GM23338 (cell line): ENCODE measurements at regions not wholly inside any gene's neighbourhood (a gene's known extent, or its start where the extent isn't known, plus 50 kb on each side); places are given as distances from the start of the nearest gene placed in this dataset.

Experiments
- ATAC-seq: fragments of 200-7000 bp; cut with Tn5 transposase; 3 replicates; pipeline ENCODE4 v1.9.1; 2020
- DNase-seq: peaks from one replicate; pipeline ENCODE4 v3.0.0-alpha.2; 2015; ENCODE audit warnings: low spot score
- H2AFZ ChIP-seq: fragments of 200-600 bp; sonication (generic); 2 replicates; pipeline ENCODE4 v1.8.0; 2016; ENCODE audit warnings: antibody characterized with exemption, mild to moderate bottlenecking, moderate library complexity
- H3F3A ChIP-seq: fragments of 200-600 bp; sonication (generic); replicated peaks from 2 replicates; pipeline ENCODE4 v1.8.0; 2017; ENCODE audit warnings: antibody characterized with exemption, mixed run types, low read depth
- H3K27ac ChIP-seq: fragments of 200-600 bp; sonication (generic); 2 replicates; pipeline ENCODE4 v1.6.1; 2016; ENCODE audit warnings: low read depth
- H3K27me3 ChIP-seq: fragments of 200-600 bp; sonication (generic); 2 replicates; pipeline ENCODE4 v1.8.0; 2016; ENCODE audit warnings: mild to moderate bottlenecking, mixed run types, moderate library complexity; ENCODE audit not compliant: insufficient read depth
- H3K36me3 ChIP-seq: fragments of 200-600 bp; sonication (generic); 2 replicates; pipeline ENCODE4 v1.8.0; 2016; ENCODE audit warnings: mild to moderate bottlenecking; ENCODE audit not compliant: insufficient read depth
- H3K4me1 ChIP-seq: fragments of 200-600 bp; sonication (generic); 2 replicates; pipeline ENCODE4 v1.8.0; 2016; ENCODE audit warnings: mild to moderate bottlenecking, moderate library complexity; ENCODE audit not compliant: insufficient read depth
- H3K4me2 ChIP-seq: fragments of 200-600 bp; sonication (generic); 2 replicates; pipeline ENCODE4 v1.7.1; 2017; ENCODE audit warnings: mixed run types
- H3K4me3 ChIP-seq: fragments of 200-600 bp; sonication (generic); 2 replicates; pipeline ENCODE4 v1.6.1; 2016; ENCODE audit warnings: mixed run types
- H3K79me2 ChIP-seq: fragments of 200-600 bp; sonication (generic); replicated peaks from 2 replicates; pipeline ENCODE4 v1.8.0; 2017; ENCODE audit warnings: mild to moderate bottlenecking; ENCODE audit not compliant: insufficient read depth
- H3K9me2 ChIP-seq: fragments of 200-600 bp; sonication (generic); 2 replicates; pipeline ENCODE4 v1.8.0; 2017; ENCODE audit not compliant: insufficient read depth
- H4K20me1 ChIP-seq: fragments of 200-600 bp; sonication (generic); replicated peaks from 2 replicates; pipeline ENCODE4 v1.8.0; 2017; ENCODE audit warnings: mild to moderate bottlenecking; ENCODE audit not compliant: insufficient read depth
- H3K27ac Mint-ChIP-seq: 2 replicates; pipeline ENCODE4 v1.8.0; 2020; ENCODE audit warnings: inconsistent platforms, mild to moderate bottlenecking, moderate library complexity, mixed read lengths
- H3K27me3 Mint-ChIP-seq: 3 replicates; pipeline ENCODE4 v1.8.0; 2022; ENCODE audit warnings: low read depth, mild to moderate bottlenecking, moderate library complexity, mixed read lengths, inconsistent platforms; ENCODE audit not compliant: insufficient read depth, poor library complexity
- H3K36me3 Mint-ChIP-seq: 3 replicates; pipeline ENCODE4 v1.8.0; 2021; ENCODE audit warnings: low read depth, mild to moderate bottlenecking, inconsistent platforms, moderate library complexity, mixed read lengths
- H3K4me1 Mint-ChIP-seq: 3 replicates; pipeline ENCODE4 v1.8.0; 2020; ENCODE audit warnings: mild to moderate bottlenecking, inconsistent platforms, mixed read lengths
- H3K4me3 Mint-ChIP-seq: 3 replicates; pipeline ENCODE4 v1.8.0; 2021; ENCODE audit warnings: moderate library complexity, mild to moderate bottlenecking, inconsistent platforms, mixed read lengths
- H3K9me3 Mint-ChIP-seq: 3 replicates; pipeline ENCODE4 v1.8.0; 2020; ENCODE audit warnings: moderate library complexity, mild to moderate bottlenecking, inconsistent platforms, mixed read lengths
- CREB1 ChIP-seq: fragments of 250-450 bp; sonication (Bioruptor Pico); IDR thresholded peaks from 2 replicates; pipeline ENCODE4 v1.5.0; 2020; ENCODE audit warnings: low read depth, mild to moderate bottlenecking, moderate library complexity
- CTCF ChIP-seq, 2 experiments: fragments of 200-600 bp in 1 of 2; sonication (generic) in 1 of 2; conservative IDR thresholded peaks; 2 replicates each; pipeline versions ENCODE4 v1.5.1 to v1.6.1; 2016 to 2017; ENCODE audit warnings: antibody characterized with exemption in 2 of 2, low read depth in 2 of 2, mild to moderate bottlenecking in 2 of 2, moderate library complexity in 1 of 2
- ETS1 ChIP-seq: IDR thresholded peaks from 2 replicates; pipeline ENCODE4 v1.6.1; 2016; ENCODE audit warnings: antibody characterized with exemption
- EZH2 ChIP-seq: fragments of 200-600 bp; sonication (generic); IDR thresholded peaks from one replicate; pipeline ENCODE4 v1.8.0; 2017; ENCODE audit warnings: antibody characterized with exemption, mild to moderate bottlenecking, low read depth; ENCODE audit not compliant: unreplicated experiment
- EZH2phosphoT487 ChIP-seq: fragments of 200-600 bp; sonication (generic); IDR thresholded peaks from one replicate; pipeline ENCODE4 v1.8.1; 2018; ENCODE audit warnings: antibody characterized with exemption; ENCODE audit not compliant: unreplicated experiment
- REST ChIP-seq: IDR thresholded peaks from one replicate; pipeline ENCODE4 v1.6.1; 2018; ENCODE audit warnings: antibody characterized with exemption; ENCODE audit not compliant: unreplicated experiment
- STAT1 ChIP-seq: IDR thresholded peaks from one replicate; pipeline ENCODE4 v1.6.1; 2016; ENCODE audit warnings: antibody characterized with exemption; ENCODE audit not compliant: unreplicated experiment
- ZNF114 ChIP-seq: fragments of 250-450 bp; sonication (Bioruptor Pico); IDR thresholded peaks from 2 replicates; pipeline ENCODE4 v1.5.0; 2020; ENCODE audit warnings: mild to moderate bottlenecking, moderate library complexity
- ZNF331 ChIP-seq: fragments of 250-450 bp; sonication (Bioruptor Pico); IDR thresholded peaks from 2 replicates; pipeline ENCODE4 v1.5.0; 2020; ENCODE audit warnings: low read depth, mild to moderate bottlenecking, moderate library complexity
- TF ChIP-seq, protein P1 (sequence below): fragments of 250-450 bp; sonication (Bioruptor Pico); IDR thresholded peaks from 2 replicates; pipeline ENCODE4 v1.5.0; 2020; ENCODE audit warnings: mild to moderate bottlenecking, moderate library complexity

DNA sequence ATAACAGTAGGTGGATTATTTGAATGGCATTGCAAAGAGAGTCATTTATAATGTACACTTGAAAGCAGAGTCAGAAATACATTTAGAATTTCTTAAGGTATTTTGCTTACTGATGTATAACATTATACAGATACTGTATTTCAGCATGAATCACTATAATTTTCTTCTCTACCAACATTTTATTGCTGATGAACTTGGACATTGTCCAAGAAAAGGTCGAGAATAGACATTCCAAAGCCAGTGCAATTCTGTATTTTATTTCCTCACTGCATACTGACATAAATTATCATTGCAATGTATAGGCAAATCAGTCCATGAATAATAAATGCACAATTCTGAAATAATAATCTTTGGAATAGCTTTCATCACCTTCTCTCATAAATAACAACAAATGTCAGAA, 1420.0 kb upstream of the EYS start (continued):
- TF ChIP-seq, protein P1, sequence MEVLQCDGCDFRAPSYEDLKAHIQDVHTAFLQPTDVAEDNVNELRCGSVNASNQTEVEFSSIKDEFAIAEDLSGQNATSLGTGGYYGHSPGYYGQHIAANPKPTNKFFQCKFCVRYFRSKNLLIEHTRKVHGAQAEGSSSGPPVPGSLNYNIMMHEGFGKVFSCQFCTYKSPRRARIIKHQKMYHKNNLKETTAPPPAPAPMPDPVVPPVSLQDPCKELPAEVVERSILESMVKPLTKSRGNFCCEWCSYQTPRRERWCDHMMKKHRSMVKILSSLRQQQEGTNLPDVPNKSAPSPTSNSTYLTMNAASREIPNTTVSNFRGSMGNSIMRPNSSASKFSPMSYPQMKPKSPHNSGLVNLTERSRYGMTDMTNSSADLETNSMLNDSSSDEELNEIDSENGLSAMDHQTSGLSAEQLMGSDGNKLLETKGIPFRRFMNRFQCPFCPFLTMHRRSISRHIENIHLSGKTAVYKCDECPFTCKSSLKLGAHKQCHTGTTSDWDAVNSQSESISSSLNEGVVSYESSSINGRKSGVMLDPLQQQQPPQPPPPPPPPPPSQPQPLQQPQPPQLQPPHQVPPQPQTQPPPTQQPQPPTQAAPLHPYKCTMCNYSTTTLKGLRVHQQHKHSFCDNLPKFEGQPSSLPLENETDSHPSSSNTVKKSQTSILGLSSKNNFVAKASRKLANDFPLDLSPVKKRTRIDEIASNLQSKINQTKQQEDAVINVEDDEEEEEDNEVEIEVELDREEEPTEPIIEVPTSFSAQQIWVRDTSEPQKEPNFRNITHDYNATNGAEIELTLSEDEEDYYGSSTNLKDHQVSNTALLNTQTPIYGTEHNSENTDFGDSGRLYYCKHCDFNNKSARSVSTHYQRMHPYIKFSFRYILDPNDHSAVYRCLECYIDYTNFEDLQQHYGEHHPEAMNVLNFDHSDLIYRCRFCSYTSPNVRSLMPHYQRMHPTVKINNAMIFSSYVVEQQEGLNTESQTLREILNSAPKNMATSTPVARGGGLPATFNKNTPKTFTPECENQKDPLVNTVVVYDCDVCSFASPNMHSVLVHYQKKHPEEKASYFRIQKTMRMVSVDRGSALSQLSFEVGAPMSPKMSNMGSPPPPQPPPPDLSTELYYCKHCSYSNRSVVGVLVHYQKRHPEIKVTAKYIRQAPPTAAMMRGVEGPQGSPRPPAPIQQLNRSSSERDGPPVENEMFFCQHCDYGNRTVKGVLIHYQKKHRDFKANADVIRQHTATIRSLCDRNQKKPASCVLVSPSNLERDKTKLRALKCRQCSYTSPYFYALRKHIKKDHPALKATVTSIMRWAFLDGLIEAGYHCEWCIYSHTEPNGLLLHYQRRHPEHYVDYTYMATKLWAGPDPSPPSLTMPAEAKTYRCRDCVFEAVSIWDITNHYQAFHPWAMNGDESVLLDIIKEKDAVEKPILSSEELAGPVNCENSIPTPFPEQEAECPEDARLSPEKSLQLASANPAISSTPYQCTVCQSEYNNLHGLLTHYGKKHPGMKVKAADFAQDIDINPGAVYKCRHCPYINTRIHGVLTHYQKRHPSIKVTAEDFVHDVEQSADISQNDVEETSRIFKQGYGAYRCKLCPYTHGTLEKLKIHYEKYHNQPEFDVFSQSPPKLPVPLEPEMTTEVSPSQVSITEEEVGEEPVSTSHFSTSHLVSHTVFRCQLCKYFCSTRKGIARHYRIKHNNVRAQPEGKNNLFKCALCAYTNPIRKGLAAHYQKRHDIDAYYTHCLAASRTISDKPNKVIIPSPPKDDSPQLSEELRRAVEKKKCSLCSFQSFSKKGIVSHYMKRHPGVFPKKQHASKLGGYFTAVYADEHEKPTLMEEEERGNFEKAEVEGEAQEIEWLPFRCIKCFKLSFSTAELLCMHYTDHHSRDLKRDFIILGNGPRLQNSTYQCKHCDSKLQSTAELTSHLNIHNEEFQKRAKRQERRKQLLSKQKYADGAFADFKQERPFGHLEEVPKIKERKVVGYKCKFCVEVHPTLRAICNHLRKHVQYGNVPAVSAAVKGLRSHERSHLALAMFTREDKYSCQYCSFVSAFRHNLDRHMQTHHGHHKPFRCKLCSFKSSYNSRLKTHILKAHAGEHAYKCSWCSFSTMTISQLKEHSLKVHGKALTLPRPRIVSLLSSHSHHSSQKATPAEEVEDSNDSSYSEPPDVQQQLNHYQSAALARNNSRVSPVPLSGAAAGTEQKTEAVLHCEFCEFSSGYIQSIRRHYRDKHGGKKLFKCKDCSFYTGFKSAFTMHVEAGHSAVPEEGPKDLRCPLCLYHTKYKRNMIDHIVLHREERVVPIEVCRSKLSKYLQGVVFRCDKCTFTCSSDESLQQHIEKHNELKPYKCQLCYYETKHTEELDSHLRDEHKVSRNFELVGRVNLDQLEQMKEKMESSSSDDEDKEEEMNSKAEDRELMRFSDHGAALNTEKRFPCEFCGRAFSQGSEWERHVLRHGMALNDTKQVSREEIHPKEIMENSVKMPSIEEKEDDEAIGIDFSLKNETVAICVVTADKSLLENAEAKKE (CRISPR knock-in tag) = no peak

DNA sequence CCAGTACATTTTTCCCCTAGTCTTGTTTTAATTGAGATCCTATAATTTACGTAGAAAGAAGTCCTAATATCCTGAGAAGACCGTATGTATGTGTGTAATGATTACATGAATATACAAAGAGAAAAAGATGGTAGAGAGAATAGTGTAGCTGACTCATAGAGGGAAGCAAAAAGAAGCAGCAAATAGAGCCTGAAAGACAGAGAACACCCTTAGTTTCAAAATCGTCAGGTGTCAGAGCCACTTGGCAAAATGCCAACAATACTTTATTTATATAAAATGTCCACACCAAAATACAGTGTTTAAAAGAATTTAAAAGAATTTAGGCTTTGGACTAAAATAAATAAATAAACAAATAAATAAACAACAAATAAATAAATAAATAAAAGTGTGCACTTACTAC, 1414.1 kb upstream of the EYS start:
- Histone ChIP-seq H3K4me1 (no peaks in the 10 kb centered on the region), H3K9me2 (no peaks in the 10 kb centered on the region), H4K20me1 (no peaks in the 10 kb centered on the region), H3K4me3 (no peak overlapping the region), H2AFZ (no peak overlapping the region), H3F3A (no peaks in the 10 kb centered on the region), H3K27me3 (no peaks in the 10 kb centered on the region), H3K27ac (no peak overlapping the region), H3K36me3 (no peaks in the 10 kb centered on the region), H3K4me2 (no peak overlapping the region), H3K79me2 (no peaks in the 10 kb centered on the region)
- Mint-ChIP-seq H3K36me3 (no peaks in the 10 kb centered on the region), H3K4me1 (no peaks in the 10 kb centered on the region), H3K4me3 (no peak overlapping the region), H3K27ac (no peak overlapping the region), H3K9me3 (no peaks in the 10 kb centered on the region; the same call in 2 of the 3 replicates), H3K27me3 (no peaks in the 10 kb centered on the region)
- ATAC-seq (no peak), DNase-seq (no peak)
- no peak for TF ChIP-seq ZNF331 (CRISPR knock-in tag)
- no peak for TF ChIP-seq EZH2phosphoT487
- no peak for TF ChIP-seq ZNF114 (CRISPR knock-in tag)
- TF ChIP-seq ETS1 = no peak
- no peak for TF ChIP-seq STAT1
- TF ChIP-seq REST = no peak
- TF ChIP-seq CREB1 (CRISPR knock-in tag) = no peak
- TF ChIP-seq EZH2 = no peak
- no peak for TF ChIP-seq CTCF (conservative IDR thresholded peaks at IDR 0.05; ENCODE audit: low read depth in 2 of 2)
